LNCAP (cell line): ENCODE measurements at regions not wholly inside any gene's neighbourhood (a gene's known extent, or its start where the extent isn't known, plus 50 kb on each side); places are given as distances from the start of the nearest gene placed in this dataset.

ENCODE experiments used
- CTCF ChIP-seq: fragments of 450-650 bp; IDR thresholded peaks from 2 replicates; pipeline ENCODE4 v1.5.1; 2017; ENCODE audit warnings: mild to moderate bottlenecking

GRCh38 chr6:90940812-90941481 lies 354.1 kb upstream of the MAP3K7 start:
- TF ChIP-seq CTCF: peak; percentile 38

- no peak for TF ChIP-seq CTCF
Measured at GRCh38 chr6:90939906-90940305, 353.0 kb upstream of the MAP3K7 start.

GRCh38 chr6:90938122-90938521 lies 351.2 kb upstream of the MAP3K7 start:
- TF ChIP-seq CTCF: no peak

- TF ChIP-seq CTCF: no peak
Measured at GRCh38 chr6:90936286-90936685, 349.4 kb upstream of the MAP3K7 start.

- no peak for TF ChIP-seq CTCF
Measured at GRCh38 chr6:90934966-90935365, 348.1 kb upstream of the MAP3K7 start.

GRCh38 chr6:90934081-90934480 lies 347.2 kb upstream of the MAP3K7 start:
- no peak for TF ChIP-seq CTCF

- TF ChIP-seq CTCF: no peak
Measured at GRCh38 chr6:90932351-90932750, 345.5 kb upstream of the MAP3K7 start.

GRCh38 chr6:90928051-90928450 lies 341.2 kb upstream of the MAP3K7 start:
- TF ChIP-seq CTCF: no peak
